HEK293 (cell line): ENCODE measurements at regions not wholly inside any gene's neighbourhood (a gene's known extent, or its start where the extent isn't known, plus 50 kb on each side); places are given as distances from the start of the nearest gene placed in this dataset.

Experiments used
- SP2 ChIP-seq: fragments of 450-650 bp; formaldehyde crosslinking; IDR thresholded peaks from 2 replicates; pipeline ENCODE4 v1.5.1; 2016; ENCODE audit warnings: missing biosample characterization, missing genetic modification characterization
- ZNF140 ChIP-seq: fragments of 450-650 bp; formaldehyde crosslinking; IDR thresholded peaks from 2 replicates; pipeline ENCODE4 v1.5.1; 2016; ENCODE audit warnings: missing biosample characterization, missing genetic modification characterization
- TF ChIP-seq, protein P1 (sequence below): fragments of 450-650 bp; formaldehyde crosslinking; IDR thresholded peaks from 2 replicates; pipeline ENCODE4 v1.5.1; 2016; ENCODE audit warnings: missing biosample characterization, missing genetic modification characterization
- TF ChIP-seq, protein P2 (sequence below): fragments of 450-650 bp; formaldehyde crosslinking; IDR thresholded peaks from 2 replicates; pipeline ENCODE4 v1.5.1; 2017; ENCODE audit warnings: missing biosample characterization, missing genetic modification characterization

DNA sequence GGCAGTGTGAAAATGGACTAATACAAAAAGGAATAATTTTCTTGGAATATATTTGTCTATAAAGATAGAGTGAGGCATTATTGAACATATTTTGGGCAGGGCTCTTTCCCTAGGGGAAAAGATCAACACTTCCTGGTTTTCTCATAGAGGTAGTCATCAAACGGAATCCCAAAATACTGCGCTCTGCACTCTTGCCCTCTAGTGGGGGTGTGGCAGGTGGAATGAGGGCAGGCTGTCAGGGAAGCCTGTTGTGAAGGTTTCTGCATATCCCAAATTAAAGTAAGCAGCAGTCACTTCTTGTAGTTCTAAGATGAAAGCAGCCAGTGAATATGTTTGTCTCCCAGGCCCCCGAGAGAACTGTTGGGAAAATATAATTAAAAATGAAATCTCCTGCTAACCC lies 666.8 kb upstream of the TMEM132C start:
- TF ChIP-seq SP2 (tag by site-specific recombination) (no peak), ZNF140 (no peak)
- TF ChIP-seq, protein P1, sequence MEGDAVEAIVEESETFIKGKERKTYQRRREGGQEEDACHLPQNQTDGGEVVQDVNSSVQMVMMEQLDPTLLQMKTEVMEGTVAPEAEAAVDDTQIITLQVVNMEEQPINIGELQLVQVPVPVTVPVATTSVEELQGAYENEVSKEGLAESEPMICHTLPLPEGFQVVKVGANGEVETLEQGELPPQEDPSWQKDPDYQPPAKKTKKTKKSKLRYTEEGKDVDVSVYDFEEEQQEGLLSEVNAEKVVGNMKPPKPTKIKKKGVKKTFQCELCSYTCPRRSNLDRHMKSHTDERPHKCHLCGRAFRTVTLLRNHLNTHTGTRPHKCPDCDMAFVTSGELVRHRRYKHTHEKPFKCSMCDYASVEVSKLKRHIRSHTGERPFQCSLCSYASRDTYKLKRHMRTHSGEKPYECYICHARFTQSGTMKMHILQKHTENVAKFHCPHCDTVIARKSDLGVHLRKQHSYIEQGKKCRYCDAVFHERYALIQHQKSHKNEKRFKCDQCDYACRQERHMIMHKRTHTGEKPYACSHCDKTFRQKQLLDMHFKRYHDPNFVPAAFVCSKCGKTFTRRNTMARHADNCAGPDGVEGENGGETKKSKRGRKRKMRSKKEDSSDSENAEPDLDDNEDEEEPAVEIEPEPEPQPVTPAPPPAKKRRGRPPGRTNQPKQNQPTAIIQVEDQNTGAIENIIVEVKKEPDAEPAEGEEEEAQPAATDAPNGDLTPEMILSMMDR (tag by site-specific recombination), result no peak
- TF ChIP-seq, protein P2, sequence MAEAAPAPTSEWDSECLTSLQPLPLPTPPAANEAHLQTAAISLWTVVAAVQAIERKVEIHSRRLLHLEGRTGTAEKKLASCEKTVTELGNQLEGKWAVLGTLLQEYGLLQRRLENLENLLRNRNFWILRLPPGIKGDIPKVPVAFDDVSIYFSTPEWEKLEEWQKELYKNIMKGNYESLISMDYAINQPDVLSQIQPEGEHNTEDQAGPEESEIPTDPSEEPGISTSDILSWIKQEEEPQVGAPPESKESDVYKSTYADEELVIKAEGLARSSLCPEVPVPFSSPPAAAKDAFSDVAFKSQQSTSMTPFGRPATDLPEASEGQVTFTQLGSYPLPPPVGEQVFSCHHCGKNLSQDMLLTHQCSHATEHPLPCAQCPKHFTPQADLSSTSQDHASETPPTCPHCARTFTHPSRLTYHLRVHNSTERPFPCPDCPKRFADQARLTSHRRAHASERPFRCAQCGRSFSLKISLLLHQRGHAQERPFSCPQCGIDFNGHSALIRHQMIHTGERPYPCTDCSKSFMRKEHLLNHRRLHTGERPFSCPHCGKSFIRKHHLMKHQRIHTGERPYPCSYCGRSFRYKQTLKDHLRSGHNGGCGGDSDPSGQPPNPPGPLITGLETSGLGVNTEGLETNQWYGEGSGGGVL (tag by site-specific recombination), result no peak
